HepG2 (cell line): ENCODE measurements at regions not wholly inside any gene's neighbourhood (a gene's known extent, or its start where the extent isn't known, plus 50 kb on each side); places are given as distances from the start of the nearest gene placed in this dataset.

Experiments used
- HNRNPL ChIP-seq: fragments of 200-400 bp; formaldehyde crosslinking; IDR thresholded peaks from 2 replicates; pipeline ENCODE4 v1.6.1; 2017; ENCODE audit warnings: mild to moderate bottlenecking, low read depth, low read length
- IRF2 ChIP-seq: IDR thresholded peaks from 2 replicates; pipeline ENCODE4 v1.6.1; 2018; ENCODE audit warnings: missing genetic modification reagents, missing compliant biosample characterization
- KLF13 ChIP-seq: sonication (generic); formaldehyde crosslinking; IDR thresholded peaks from 2 replicates; pipeline ENCODE4 v1.4.0; 2020; ENCODE audit warnings: mild to moderate bottlenecking, missing genetic modification reagents
- MXI1 ChIP-seq: IDR thresholded peaks from 3 replicates; pipeline ENCODE4 v1.6.1; 2012; ENCODE audit warnings: low read depth, low read length, inconsistent platforms, borderline replicate concordance
- ZBTB21 ChIP-seq: sonication (generic); formaldehyde crosslinking; IDR thresholded peaks from 2 replicates; pipeline ENCODE4 v1.4.0; 2020; ENCODE audit warnings: missing genetic modification reagents
- ZFP90 ChIP-seq: sonication (generic); formaldehyde crosslinking; IDR thresholded peaks from 2 replicates; pipeline ENCODE4 v1.8.0; 2022; ENCODE audit warnings: missing genetic modification reagents, mild to moderate bottlenecking, inconsistent platforms, borderline replicate concordance
- ZNF33A ChIP-seq: sonication (generic); formaldehyde crosslinking; IDR thresholded peaks from 2 replicates; pipeline ENCODE4 v1.5.1; 2020; ENCODE audit warnings: missing genetic modification reagents, mild to moderate bottlenecking, moderate library complexity, borderline replicate concordance
- ZNF7 ChIP-seq: IDR thresholded peaks from 2 replicates; pipeline ENCODE4 v1.6.1; 2016; ENCODE audit warnings: missing biosample characterization, missing genetic modification reagents
- ZNF790 ChIP-seq: sonication (generic); formaldehyde crosslinking; IDR thresholded peaks from 2 replicates; pipeline ENCODE4 v1.8.0; 2022; ENCODE audit warnings: missing genetic modification reagents, mild to moderate bottlenecking, borderline replicate concordance
- TF ChIP-seq, protein P1 (sequence below): sonication (generic); formaldehyde crosslinking; IDR thresholded peaks from 2 replicates; pipeline ENCODE4 v1.4.0; 2020; ENCODE audit warnings: low read depth, missing genetic modification reagents
- TF ChIP-seq, protein P2 (sequence below): sonication (generic); formaldehyde crosslinking; IDR thresholded peaks from 2 replicates; pipeline ENCODE4 v1.8.1; 2023; ENCODE audit warnings: missing genetic modification reagents, inconsistent platforms, borderline replicate concordance

DNA sequence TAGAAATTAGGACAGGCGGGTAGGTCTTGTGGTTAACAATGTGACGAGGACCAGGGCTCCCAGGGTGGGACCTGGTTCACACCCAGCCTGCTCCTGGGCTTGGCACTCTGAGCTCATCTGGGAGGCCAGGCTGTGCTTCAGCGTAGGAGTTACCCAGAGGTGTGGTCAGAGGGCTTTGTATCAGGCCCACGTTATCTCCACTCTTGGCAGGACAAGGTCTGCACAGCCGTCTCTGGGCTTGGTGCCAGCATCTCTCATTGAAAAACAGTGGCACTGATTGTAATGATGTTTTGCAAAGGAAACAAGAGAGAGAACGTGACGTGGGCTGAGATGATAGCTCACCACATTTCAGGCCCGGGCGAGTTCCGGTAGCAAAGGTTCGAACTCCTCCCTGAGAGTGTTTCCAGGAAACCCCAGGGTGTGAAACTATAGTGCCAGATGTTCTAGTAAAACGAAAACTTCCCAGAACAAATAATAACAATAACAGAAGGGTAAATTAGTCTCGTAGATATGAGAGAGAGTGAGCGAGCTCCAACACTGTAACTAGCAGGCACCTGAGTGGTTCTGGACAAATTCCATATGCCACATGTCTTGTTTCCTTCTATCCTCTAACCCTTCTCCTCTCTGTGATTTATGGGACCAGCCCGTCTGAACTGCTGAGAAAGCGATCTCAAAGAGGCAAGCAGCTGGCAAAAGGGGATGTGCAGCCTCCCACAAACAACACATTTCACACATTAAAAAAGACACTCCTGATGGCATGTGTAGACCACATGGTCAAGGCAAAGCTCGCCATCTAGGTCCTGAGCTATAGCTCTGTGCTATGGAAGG lies 227.3 kb downstream of the KTN1 start (continued):
- TF ChIP-seq, protein P1, sequence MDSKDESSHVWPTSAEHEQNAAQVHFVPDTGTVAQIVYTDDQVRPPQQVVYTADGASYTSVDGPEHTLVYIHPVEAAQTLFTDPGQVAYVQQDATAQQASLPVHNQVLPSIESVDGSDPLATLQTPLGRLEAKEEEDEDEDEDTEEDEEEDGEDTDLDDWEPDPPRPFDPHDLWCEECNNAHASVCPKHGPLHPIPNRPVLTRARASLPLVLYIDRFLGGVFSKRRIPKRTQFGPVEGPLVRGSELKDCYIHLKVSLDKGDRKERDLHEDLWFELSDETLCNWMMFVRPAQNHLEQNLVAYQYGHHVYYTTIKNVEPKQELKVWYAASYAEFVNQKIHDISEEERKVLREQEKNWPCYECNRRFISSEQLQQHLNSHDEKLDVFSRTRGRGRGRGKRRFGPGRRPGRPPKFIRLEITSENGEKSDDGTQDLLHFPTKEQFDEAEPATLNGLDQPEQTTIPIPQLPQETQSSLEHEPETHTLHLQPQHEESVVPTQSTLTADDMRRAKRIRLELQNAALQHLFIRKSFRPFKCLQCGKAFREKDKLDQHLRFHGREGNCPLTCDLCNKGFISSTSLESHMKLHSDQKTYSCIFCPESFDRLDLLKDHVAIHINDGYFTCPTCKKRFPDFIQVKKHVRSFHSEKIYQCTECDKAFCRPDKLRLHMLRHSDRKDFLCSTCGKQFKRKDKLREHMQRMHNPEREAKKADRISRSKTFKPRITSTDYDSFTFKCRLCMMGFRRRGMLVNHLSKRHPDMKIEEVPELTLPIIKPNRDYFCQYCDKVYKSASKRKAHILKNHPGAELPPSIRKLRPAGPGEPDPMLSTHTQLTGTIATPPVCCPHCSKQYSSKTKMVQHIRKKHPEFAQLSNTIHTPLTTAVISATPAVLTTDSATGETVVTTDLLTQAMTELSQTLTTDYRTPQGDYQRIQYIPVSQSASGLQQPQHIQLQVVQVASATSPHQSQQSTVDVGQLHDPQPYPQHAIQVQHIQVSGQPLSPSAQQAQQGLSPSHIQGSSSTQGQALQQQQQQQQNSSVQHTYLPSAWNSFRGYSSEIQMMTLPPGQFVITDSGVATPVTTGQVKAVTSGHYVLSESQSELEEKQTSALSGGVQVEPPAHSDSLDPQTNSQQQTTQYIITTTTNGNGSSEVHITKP (CRISPR knock-in tag): no peak
- TF ChIP-seq ZFP90 (CRISPR knock-in tag): no peak
- no peak for TF ChIP-seq IRF2 (CRISPR knock-in tag)
- TF ChIP-seq KLF13: no peak
- TF ChIP-seq ZNF7 (CRISPR knock-in tag): no peak
- TF ChIP-seq ZNF790: no peak
- TF ChIP-seq HNRNPL: no peak
- TF ChIP-seq, protein P2, sequence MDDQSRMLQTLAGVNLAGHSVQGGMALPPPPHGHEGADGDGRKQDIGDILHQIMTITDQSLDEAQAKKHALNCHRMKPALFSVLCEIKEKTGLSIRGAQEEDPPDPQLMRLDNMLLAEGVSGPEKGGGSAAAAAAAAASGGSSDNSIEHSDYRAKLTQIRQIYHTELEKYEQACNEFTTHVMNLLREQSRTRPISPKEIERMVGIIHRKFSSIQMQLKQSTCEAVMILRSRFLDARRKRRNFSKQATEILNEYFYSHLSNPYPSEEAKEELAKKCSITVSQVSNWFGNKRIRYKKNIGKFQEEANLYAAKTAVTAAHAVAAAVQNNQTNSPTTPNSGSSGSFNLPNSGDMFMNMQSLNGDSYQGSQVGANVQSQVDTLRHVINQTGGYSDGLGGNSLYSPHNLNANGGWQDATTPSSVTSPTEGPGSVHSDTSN (CRISPR knock-in tag): no peak
- no peak for TF ChIP-seq ZBTB21 (CRISPR knock-in tag)
- no peak for TF ChIP-seq MXI1
- TF ChIP-seq ZNF33A (CRISPR knock-in tag): no peak
